HG03575 (cell line): ENCODE measurements at regions not wholly inside any gene's neighbourhood (a gene's known extent, or its start where the extent isn't known, plus 50 kb on each side); places are given as distances from the start of the nearest gene placed in this dataset.
"Not testable (repeated sequence)": the region's sequence is repeated elsewhere in the genome, so short reads cannot be mapped to it uniquely, and the experiment has no call there.

Source experiments
- ATAC-seq: cut with Tn5 transposase; IDR thresholded peaks from one replicate; pipeline ENCODE4 v1.9.1; 2021; ENCODE audit not compliant: unreplicated experiment, insufficient number of reproducible peaks, low FRiP score; ENCODE audit errors: extremely low read depth

DNA sequence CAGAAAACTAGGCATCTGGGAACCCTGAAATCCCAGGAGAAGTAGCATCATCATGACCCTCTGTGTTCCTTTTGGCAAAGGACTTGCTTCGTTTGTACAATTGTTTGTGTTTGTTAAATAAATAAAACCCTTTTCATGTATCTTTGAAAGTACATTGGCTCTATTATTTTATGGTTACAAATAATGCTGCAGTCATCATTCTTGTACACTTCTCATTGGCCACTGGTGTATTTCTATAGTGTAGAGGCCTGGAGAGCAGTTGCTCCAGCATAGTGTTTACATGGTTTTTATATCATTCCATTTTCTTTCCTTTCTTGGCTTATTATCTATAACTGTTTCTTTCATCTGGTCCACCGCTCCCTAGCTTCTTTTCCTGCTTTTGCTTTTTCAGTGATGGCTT, 253.3 kb downstream of the FAM72C start:
- ATAC-seq, result no peak

DNA sequence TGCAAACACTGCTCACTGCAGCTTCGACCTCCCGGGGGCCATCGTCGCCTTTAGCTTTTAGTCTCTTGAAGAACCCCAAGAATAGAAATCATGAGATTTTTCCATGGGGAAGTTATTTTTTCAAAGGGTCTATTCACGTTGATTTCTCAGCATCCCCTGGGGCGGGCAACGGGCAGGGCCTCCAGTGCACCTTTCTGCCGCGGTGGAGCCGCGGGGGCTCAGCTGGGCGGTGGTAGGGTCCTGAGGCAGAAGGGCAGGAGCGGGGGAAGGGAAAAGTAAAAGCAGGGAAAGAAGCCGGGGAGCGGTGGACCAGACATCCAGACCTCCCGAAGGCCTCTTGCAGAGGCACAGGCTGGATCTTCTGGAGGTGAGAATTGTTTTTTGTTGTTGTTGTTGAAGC, 253.8 kb downstream of the FAM72C start:
- no peak for ATAC-seq

DNA sequence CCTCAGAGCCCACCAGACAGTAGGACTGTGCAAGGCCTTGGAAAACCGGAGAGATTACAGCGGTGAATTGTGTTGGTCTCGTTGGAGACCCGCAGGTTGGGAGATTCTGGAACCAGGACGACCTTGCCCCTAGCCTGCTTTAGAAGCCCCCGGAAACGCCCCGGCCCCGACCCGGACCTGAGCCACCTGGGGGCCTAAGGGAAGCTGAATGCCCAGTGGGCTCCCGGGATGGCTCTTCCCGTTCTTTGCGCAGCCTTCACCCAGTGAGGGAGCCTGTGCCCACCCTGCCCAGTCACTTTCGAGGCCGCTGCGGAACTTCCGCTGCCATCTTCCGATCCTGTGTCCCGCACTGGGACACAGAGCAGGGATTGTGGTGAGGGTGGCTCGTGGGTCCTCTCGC, 254.4 kb downstream of the FAM72C start:
- ATAC-seq, result no peak

DNA sequence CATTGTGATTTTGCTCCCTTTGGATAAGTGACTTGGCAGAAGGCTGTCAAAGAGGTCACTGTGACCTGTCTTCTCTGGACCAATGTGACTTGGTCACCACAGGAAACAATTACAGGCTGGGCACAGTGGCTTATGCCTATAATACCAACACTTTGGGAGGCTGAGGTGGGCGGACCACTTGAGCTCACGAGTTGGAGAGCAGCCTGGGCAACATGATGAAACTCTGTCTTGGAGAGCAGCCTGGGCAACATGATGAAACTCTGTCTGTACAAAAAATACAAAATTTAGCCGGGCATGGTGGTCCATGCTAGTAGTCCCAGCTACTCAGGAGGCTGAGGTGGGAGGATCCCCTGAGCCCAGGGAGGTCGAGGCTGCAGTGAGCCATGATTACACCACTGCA, 256.9 kb downstream of the FAM72C start:
- ATAC-seq, result not testable (repeated sequence)

DNA sequence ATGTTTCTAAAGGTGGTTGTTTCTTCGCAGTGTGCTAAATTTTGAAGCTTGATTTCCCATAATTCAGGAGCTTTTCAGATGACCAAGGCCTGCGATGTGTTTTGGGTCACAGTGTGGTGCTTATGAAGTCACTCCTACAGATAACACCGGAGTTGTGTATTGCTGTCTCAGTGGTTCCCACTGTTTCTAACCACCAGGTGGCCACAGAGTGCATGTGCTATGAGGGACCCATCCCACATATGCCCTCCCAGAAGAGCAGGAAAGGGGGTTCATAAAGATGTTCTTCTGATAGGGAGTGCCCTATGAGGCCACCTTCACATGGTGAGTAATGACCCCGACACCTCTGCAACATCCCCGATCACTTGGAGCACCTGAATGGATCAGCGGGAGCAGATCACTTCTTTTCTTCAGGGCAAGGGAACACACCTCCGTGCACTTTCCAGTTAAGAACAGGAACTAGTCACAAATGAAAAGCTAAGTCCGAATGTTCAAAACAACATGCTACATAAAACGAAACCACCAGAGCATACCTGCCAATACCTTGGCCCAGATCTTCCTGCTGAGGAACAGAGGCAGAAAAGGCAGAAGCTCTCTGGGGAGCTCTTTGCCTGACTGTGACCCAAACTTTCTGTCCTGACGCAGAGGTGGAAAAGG, 262.1 kb downstream of the FAM72C start:
- not testable (repeated sequence) for ATAC-seq

DNA sequence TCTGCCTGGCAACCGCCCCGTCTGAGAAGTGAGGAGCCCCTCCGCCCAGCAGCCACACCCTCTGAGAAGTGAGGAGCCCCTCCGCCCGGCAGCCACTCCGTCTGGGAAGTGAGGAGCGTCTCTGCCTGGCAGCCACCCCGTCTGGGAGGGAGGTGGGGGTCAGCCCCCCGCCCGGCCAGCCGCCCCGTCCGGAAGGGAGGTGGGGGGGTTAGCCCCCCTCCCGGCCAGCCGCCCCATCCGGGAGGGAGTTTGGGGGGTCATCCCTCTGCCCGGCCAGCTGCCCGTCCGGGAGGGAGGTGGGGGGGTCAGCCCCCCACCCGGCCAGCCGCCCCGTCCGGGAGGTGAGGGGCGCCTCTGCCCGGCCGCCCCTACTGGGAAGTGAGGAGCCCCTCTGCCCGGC, 269.0 kb downstream of the FAM72C start:
- ATAC-seq, result not testable (repeated sequence)

DNA sequence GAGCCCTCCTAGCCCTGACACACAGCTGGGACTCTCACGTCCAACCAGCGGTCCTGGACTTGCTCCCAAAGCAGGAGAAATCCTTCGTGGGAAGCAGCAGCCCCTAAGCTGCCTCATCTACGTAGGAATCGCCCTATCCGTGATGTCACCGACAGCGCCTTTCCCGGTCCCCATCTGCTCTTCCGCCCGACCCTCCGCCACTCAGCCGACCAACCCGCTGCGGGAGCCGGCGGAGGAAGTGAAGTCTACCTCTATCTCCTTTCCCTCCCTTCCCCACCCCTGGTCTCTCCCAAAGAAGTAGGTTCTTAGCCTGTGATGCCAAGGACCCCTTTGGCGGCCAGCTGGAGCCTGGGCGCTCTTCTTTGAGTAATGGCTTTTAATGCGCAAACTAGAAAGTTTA, 272.1 kb downstream of the FAM72C start:
- ATAC-seq, result no peak

DNA sequence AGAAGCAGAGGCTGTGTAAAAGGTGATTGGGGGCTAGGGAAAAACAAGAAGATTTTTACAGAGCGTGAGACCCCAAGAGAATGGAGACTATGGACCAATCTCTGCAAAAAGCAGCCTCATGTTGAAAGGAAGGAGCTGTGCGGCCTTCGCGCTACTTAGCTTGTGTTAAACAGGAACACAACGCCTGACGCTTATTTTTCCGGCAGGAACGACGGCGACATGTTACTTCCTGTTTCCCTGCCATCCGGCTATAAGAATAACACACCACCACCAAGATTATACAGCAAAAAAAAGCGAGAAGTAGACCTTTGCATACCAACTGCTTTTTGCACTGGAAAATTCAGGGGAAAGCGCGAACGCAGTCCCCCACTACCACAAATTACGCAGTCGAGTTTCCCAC, 272.7 kb downstream of the FAM72C start:
- no peak for ATAC-seq

DNA sequence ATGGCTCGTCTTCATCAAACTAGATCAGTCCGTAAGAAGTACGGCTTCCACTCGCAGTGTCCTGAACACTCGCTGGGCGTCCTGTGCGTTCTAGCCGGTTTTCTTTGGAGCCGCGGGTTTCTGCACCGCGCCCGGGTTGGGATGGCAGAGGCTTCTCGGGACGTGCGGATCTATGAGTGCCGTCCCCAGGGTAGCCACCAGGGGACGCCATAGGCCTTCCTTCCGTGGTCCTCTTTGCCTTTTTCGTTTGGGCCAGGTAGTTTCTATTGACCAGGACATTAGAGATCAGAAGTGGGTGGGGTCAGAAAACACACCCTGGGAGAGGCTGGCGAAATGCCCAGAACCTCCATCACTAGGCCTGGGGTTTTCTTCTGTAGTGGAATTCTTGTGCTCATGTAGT, 273.8 kb downstream of the FAM72C start:
- no peak for ATAC-seq

DNA sequence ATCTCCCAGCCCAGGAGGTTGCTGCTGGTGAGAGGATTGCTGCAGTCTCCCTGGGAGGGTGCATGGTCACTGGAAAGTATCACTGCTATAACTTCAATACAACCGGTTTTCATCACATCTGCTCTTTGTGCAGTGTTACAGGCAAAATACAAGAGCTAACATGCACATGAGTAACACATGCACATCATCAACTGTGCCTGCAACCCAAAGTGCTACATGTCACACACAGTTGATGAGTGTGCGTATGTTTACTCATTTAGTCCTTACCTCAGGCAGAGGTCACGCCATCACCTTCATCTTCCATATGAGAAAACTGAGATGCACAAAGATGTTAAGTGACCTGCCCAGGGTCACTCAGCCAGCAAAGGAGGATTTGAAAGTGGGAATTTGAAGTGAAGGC, 277.7 kb downstream of the FAM72C start:
- no peak for ATAC-seq

DNA sequence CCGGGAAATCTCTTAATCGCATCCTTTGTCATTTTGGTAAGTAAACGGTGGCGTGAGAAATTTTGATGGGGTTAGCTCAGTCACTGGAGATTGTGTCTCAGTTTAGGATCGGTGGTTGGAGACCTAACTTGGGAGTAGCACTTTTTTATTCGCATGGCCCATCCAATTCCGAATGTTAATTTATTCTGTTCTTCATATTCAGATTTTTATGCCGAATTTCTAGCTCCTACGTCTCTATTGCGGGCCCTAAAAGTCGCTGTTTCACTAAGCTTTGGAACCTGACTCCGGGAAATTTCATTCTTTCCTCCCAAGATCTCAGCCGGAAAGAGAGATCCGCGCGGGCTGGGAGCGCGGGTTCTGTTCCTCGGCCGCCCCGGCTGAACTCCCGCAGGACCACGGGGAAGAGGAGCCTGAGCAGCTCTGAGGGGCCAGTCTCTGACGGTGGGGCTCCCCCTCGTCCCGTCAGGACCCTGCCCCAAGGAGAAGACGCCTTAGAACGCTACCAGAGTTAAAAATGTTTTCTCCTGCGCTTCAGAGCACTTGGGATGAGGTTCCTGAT, 279.7 kb downstream of the FAM72C start:
- no peak for ATAC-seq

DNA sequence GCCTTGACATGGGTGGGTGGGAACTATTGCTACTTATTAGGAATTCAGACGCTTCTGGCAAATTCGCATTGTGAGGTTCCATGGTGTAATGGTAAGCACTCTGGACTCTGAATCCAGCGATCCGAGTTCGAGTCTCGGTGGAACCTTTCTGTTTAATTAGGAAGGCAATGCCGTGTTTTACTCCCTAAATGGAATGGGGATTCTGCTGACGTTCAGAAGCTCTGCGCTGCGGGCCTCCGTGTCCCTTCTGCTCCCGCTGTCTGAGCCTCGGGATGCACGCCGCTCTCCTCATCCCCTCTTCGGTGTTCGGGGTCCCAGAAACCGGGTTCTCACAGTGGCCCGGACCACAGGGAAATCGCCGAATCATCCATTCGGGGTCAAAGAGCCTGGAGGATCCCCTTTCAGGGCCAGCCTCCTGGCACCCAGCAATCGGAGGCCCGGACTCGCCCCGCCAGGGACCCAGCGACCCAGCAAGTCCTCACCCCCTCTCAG, 280.3 kb downstream of the FAM72C start:
- no peak for ATAC-seq

DNA sequence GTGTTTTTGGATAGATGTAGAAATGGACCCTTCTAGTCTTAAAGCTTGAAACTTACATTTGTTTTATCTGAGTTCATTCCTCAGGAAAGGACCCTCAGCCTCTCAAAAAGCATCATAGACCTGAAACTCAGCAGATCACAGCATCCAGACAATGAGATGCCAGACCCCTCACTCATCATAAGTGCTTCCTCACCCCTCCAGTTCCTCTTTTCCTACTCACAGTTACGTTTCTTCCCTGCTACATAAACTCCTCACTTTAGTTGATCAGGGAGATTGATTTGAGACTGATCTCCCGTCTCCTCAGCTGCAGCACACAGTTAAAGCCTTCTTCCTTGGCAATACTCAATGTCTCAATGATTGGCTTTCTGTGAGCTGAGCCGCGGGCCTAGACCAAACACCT, 282.0 kb downstream of the FAM72C start:
- ATAC-seq, result no peak

DNA sequence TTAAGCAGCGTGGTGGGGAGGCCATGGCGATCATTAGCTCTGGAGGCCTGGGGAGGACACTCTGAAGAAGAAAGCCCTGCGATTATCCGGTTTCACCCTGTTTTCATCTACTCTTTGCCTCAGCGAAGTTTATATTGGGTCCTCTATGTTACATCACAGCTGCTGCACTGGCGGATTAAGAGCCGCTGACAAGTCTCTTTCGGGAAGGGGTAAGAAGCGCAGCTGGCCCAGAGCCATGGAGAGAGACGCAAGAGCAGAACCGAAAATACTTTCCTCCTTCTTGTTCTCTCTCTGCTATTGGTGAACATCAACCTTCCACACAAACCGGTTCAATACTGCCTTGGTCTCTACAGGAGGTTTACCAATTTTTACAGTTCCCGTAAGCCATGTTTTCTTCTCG, 291.5 kb downstream of the FAM72C start:
- no peak for ATAC-seq

DNA sequence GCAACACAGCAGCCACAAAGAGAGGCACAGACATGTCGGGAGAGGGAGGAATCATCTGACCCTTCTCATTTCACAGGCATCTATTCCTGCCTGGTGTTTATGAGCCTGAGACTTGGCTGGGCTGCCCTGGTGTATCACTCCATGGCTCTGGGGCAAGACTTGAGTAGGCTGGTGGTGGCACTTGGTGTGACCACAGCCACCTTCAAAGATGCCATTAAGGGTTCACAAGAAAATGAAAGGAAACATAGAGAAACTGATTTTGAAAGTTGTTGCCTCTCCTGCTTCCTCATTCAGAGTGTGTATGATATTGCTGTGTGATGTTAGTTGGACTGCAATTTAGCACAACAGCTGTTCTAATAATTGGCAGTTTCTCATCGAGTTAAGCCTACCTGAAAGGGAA, 298.8 kb downstream of the FAM72C start:
- no peak for ATAC-seq

DNA sequence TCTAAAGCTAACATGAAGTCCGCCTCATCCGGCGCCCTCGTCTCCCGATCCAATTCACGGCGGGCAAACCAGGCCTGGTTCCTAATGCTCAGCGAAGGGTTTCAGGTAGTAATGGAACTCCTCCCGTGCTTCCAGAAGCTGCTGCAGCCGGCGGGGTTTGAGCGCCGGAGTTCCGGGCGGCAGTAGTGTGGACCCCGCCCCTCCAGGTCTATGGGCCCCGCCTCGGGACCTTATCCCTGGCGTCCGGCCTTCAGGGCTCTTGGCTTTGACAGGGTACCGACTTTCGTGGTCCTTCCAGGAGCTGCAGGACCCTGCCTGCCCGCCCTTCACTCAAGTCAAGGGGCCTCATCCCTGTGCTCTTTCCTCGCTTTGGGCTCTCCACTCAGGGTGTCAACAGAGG, 304.1 kb downstream of the FAM72C start:
- ATAC-seq, result no peak

DNA sequence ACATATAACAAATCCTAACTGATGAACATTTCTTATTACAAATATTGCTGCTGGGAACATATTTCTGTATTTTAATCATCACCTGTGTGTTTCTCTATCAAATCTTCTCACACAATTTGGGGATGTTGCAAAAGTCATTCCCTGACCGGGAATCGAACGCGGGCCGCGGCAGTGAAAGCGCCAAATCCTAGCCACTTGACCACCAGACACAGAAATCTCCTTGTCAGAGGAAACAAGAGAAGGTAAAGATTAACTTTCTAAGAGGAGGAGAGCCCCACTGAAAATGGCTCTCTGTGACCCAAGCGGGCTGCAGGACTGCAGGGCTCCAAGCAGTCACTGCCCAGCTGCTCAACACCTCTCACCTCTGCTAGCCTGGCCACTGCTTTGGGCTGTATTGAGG, 304.9 kb downstream of the FAM72C start:
- ATAC-seq, result no peak

DNA sequence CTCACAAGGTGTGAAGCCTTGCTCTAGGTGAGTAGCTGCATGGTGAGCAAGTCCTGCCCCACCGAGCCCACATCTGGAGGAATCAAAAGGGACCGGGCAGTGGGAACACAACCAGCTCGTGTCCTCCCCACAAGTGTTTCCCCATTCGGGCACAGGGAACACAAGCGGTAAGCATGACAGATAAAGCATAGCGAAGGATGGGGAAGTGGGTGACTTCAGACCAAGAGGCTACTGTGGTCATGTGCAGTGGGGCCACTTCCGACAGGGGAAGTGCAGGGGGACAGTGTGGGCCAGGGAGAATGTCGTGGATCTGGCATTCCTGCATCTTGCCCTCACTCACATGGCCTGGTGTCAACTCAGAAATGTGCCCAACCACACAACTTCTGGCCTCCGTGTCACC, 306.2 kb downstream of the FAM72C start:
- no peak for ATAC-seq

DNA sequence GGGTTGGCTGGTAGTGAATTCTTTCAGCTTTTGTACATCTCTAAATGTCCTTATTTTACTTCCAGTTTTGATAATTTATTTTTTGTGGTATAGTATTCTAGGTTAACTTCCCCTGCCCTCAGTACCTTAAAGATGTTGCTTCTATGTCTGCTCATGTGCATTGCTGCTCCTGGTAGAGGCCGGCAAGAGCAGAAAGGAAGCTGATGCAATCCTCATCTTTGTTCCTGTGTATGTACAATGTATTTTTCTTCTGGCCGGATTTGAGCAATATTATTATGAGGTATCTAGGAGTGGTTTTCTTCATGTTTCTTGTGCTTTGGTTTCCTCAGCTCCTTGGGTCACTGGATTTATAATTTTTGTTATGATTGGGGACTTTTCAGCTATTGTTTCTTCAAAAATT, 308.7 kb downstream of the FAM72C start:
- ATAC-seq, result not testable (repeated sequence)

DNA sequence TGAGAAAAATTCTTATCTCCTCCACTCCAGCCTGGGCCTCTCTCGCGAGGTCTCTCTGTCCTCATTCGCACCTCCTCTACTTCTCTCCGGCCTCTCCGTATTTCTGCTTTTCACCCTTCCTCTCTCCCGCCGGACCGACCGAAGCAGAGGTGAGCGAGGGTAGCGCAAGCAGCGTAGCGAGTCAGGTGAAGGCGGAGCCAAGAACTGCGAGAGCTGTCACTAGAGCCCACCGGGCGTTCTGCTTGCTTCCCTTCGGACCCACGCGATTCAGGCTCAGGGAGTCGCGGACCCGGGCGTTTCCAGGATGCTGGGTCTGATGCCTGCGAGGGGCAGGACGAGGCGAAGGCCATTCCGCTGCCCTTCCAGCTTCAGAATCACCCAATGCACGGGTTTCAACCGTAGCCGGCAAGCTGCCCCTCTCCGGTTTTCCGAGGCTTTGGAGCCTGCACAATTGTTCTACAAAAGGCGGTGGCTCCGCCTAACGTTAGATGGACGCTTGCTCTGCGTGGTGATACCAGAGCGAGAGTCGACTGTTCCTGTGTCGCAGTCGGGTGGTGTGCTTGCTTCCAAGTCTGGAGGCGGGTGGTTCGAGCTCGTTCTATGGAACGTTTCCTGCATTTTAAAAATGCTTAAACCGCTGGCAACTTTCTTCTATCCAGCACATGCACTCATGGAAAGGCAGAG, 310.2 kb downstream of the FAM72C start:
- no peak for ATAC-seq
